H1 (cell line): ENCODE measurements at regions not wholly inside any gene's neighbourhood (a gene's known extent, or its start where the extent isn't known, plus 50 kb on each side); places are given as distances from the start of the nearest gene placed in this dataset.

Source experiments
- GABPA ChIP-seq: IDR thresholded peaks from 2 replicates; pipeline ENCODE4 v1.6.1; 2011; ENCODE audit warnings: mild to moderate bottlenecking, low read length, moderate library complexity, borderline replicate concordance; ENCODE audit not compliant: insufficient read depth
- TAF7 ChIP-seq: optimal IDR thresholded peaks from 2 replicates; pipeline ENCODE3; 2011; ENCODE audit warnings: low read depth, mild to moderate bottlenecking, inconsistent platforms, low read length, moderate library complexity, borderline replicate concordance
- TBP ChIP-seq: IDR thresholded peaks from 2 replicates; pipeline ENCODE4 v1.6.1; 2011; ENCODE audit warnings: low read depth, low read length, improper control_type of control experiment

DNA sequence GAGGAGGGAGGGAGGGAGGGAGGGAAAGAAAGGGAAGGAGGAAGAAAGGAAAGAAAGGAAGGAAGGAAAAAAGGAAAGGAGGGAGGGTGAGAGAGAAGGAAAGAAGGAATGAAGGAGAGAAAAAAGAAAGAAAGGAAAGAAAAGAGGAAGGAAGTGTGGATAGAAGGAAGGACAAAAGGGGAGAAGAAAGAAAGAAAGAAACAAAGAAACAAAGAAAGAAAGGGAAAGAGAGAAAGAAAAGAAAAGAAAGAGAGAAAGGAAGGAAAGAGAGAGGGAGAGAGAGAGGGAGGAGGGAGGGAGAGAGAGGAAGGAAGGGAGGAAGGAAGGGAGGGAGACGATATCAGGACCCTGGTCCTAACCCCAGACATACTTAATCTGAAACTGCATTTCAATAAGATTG is 146.2 kb upstream of the ZC3H11B start (continued):
- TF ChIP-seq GABPA, result no peak
- TF ChIP-seq TBP, result no peak
- no peak for TF ChIP-seq TAF7
